Right ventricle myocardium superior (tissue), 1 donor: ENCODE measurements at regions not wholly inside any gene's neighbourhood (a gene's known extent, or its start where the extent isn't known, plus 50 kb on each side); places are given as distances from the start of the nearest gene placed in this dataset.

ENCODE experiments used
- ATAC-seq: fragments of 200-7000 bp; cut with Tn5 transposase; one replicate; pipeline ENCODE4 v1.9.1; 2020; ENCODE audit warnings: mild to moderate bottlenecking; ENCODE audit not compliant: poor library complexity
- DNase-seq: peaks from one replicate; pipeline ENCODE4 v3.0.0-alpha.2; 2020
- intact Hi-C: fragments of 100-400 bp; cut with DNase I; formaldehyde crosslinking; loops from one replicate; pipeline ENCODE4 v1.11.2; 2022
- donor health status: DM: no; HTN: yes; CAD: no; lungs with severe emphysema.

- intact Hi-C loops: no loop called here
- ATAC-seq (no peak), DNase-seq (peak; percentile 39)
Measured at GRCh38 chr12:105783983-105784947, 354.5 kb downstream of the NUAK1 start.

- intact Hi-C loops: no loop called here
- ATAC-seq (no peak), DNase-seq (no peak)
Measured at GRCh38 chr12:105793421-105793820, 345.3 kb downstream of the NUAK1 start.

- intact Hi-C loops: no loop called here
- no peak for ATAC-seq
Measured at GRCh38 chr12:105798256-105798845, 340.4 kb downstream of the NUAK1 start.

GRCh38 chr12:105799103-105799502 is 339.7 kb downstream of the NUAK1 start:
- no peak for ATAC-seq
- no peak for DNase-seq
- intact Hi-C loops: no loop called here

More at GRCh38 chr12:105798256-105798845, 340.4 kb downstream of the NUAK1 start:
- no peak for DNase-seq

- intact Hi-C loops: no loop called here
- ATAC-seq: no peak
- DNase-seq: no peak
Measured at GRCh38 chr12:105801351-105801750, 337.4 kb downstream of the NUAK1 start.

- intact Hi-C loops: no loop called here
- no peak for ATAC-seq
Measured at GRCh38 chr12:105803292-105803691, 335.5 kb downstream of the NUAK1 start.

GRCh38 chr12:105804591-105805265 is 334.0 kb downstream of the NUAK1 start:
- DNase-seq (no peak), ATAC-seq (no peak)
- intact Hi-C loops: no loop called here

More at GRCh38 chr12:105803292-105803691, 335.5 kb downstream of the NUAK1 start:
- no peak for DNase-seq

GRCh38 chr12:105805730-105806399 is 332.9 kb downstream of the NUAK1 start:
- DNase-seq (peak; percentile 42), ATAC-seq (peak; percentile 73)
- intact Hi-C loops: no loop called here

GRCh38 chr12:105806400-105806770 is 332.4 kb downstream of the NUAK1 start:
- ATAC-seq: no peak
- intact Hi-C loops: no loop called here
- no peak for DNase-seq

GRCh38 chr12:105812366-105812765 is 326.4 kb downstream of the NUAK1 start:
- no peak for DNase-seq
- ATAC-seq: no peak
- intact Hi-C loops: no loop called here

GRCh38 chr12:105813201-105813600 is 325.6 kb downstream of the NUAK1 start:
- DNase-seq: no peak
- intact Hi-C loops: no loop called here
- ATAC-seq: no peak

GRCh38 chr12:105814283-105814682 is 324.5 kb downstream of the NUAK1 start:
- DNase-seq (no peak), ATAC-seq (peak; percentile 48)
- intact Hi-C loops: no loop called here

GRCh38 chr12:105819549-105819948 is 319.2 kb downstream of the NUAK1 start:
- DNase-seq: no peak
- no peak for ATAC-seq
- intact Hi-C loops: no loop called here

- DNase-seq: peak; percentile 44
- intact Hi-C loops: no loop called here
- ATAC-seq: peak; percentile 92
Measured at GRCh38 chr12:105820429-105821125, 318.2 kb downstream of the NUAK1 start.

- no peak for DNase-seq
- intact Hi-C loops: no loop called here
- no peak for ATAC-seq
Measured at GRCh38 chr12:105822131-105823105, 316.3 kb downstream of the NUAK1 start.

GRCh38 chr12:105823810-105824209 is 314.9 kb downstream of the NUAK1 start:
- no peak for DNase-seq
- no peak for ATAC-seq
- intact Hi-C loops: no loop called here

GRCh38 chr12:105825141-105825540 is 313.6 kb downstream of the NUAK1 start:
- intact Hi-C loops: no loop called here
- ATAC-seq (no peak), DNase-seq (no peak)
